HepG2 (cell line): ENCODE measurements at regions not wholly inside any gene's neighbourhood (a gene's known extent, or its start where the extent isn't known, plus 50 kb on each side); places are given as distances from the start of the nearest gene placed in this dataset.

Source experiments
- ATF3 ChIP-seq: sonication (generic); formaldehyde crosslinking; IDR thresholded peaks from 2 replicates; pipeline ENCODE4 v1.4.0; 2020; ENCODE audit warnings: missing genetic modification reagents
- EZH2 ChIP-seq: conservative IDR thresholded peaks from 2 replicates; pipeline ENCODE4 v1.6.1; 2012; ENCODE audit warnings: mild to moderate bottlenecking, low read depth, low read length, moderate library complexity
- GTF2F1 ChIP-seq: fragments of 150-350 bp; IDR thresholded peaks from 2 replicates; pipeline ENCODE4 v1.6.1; 2014; ENCODE audit warnings: low read length
- PREB ChIP-seq: sonication (generic); formaldehyde crosslinking; IDR thresholded peaks from 2 replicates; pipeline ENCODE4 v1.4.0; 2020; ENCODE audit warnings: missing genetic modification reagents
- PRPF4 ChIP-seq: fragments of 200-400 bp; formaldehyde crosslinking; IDR thresholded peaks from 2 replicates; pipeline ENCODE4 v1.6.1; 2016; ENCODE audit warnings: low read length, low read depth; ENCODE audit not compliant: poor library complexity, severe bottlenecking
- SIN3A ChIP-seq: IDR thresholded peaks from 2 replicates; pipeline ENCODE4 v1.6.1; 2011; ENCODE audit warnings: low read depth, mild to moderate bottlenecking, control low read depth, low read length, borderline replicate concordance
- SIX1 ChIP-seq: sonication (generic); formaldehyde crosslinking; IDR thresholded peaks from 2 replicates; pipeline ENCODE4 v1.4.0; 2020; ENCODE audit warnings: missing genetic modification reagents, borderline replicate concordance

GRCh38 chr20:40467703-40468411, 221.2 kb downstream of the MAFB start:
- TF ChIP-seq ATF3 (CRISPR knock-in tag) (no peak), PREB (CRISPR knock-in tag) (no peak), PRPF4 (no peak), SIX1 (no peak), GTF2F1 (no peak), EZH2 (no peak), SIN3A (no peak)
